ENCODE measurements at regions not wholly inside any gene's neighbourhood (a gene's known extent, or its start where the extent isn't known, plus 50 kb on each side); places are given as distances from the start of the nearest gene placed in this dataset.

GRCh38 chr4:11507920-11508319 lies 79.2 kb upstream of the HS3ST1 start:
- ChIA-PET CTCF (no interaction called here), POLR2A (no interaction called here)
- peaks cover 8% of the 10 kb centered on the region for H3K27me3 Mint-ChIP-seq
- no peaks in the 10 kb centered on the region for H3K27me3 ChIP-seq (replicated peaks in 1 of 4; ENCODE audit: control extremely low read depth in 1 of 4, control insufficient read depth in 3 of 4, insufficient read depth in 4 of 4, low read length in 3 of 4)
- intact Hi-C loops (cut with micrococcal nuclease) = no loop called here
- no peaks in the 10 kb centered on the region for H3K36me3 ChIP-seq (replicated peaks in 1 of 2; ENCODE audit: control extremely low read depth in 1 of 2, control insufficient read depth in 1 of 2, extremely low read depth in 1 of 2, insufficient read depth in 2 of 2, low read length in 1 of 2)
- no peak overlapping the region for H3K27ac ChIP-seq (ENCODE audit: low read length in 2 of 2)
- no peaks in the 10 kb centered on the region for H4K20me1 ChIP-seq (ENCODE audit: control insufficient read depth, insufficient read depth, low read length, poor library complexity, severe bottlenecking)
- no peak overlapping the region for H2AFZ ChIP-seq (ENCODE audit: insufficient read depth, low read depth, low read length, poor library complexity, severe bottlenecking)
- peaks cover 0 to 4% of the 10 kb centered on the region in 2 donors for H3K4me1 ChIP-seq (ENCODE audit: control insufficient read depth in 2 of 2, insufficient read depth in 2 of 2, low read length in 2 of 2)
- no peak overlapping the region for H3K4me2 ChIP-seq (replicated peaks; ENCODE audit: low read depth, low read length, poor library complexity, severe bottlenecking)
- no peaks in the 10 kb centered on the region for H3K79me2 ChIP-seq (ENCODE audit: control insufficient read depth, insufficient read depth, low read length)
- WGBS (ENCODE audit: insufficient coverage) = 67% methylated on average over 1 of the region's 3 CpGs
- TF ChIP-seq EZH2 (IDR thresholded peaks at IDR 0.05; ENCODE audit: borderline replicate concordance, insufficient read depth, low read depth, low read length, poor library complexity, severe bottlenecking) (no peak), CTCF (IDR thresholded peaks at IDR 0.05) (no peak)
- H3K27ac Mint-ChIP-seq = no peak overlapping the region
- H3K4me1 Mint-ChIP-seq = peaks cover 12% of the 10 kb centered on the region
- H3K4me3 ChIP-seq (ENCODE audit: control extremely low read depth in 1 of 5, extremely low read depth in 1 of 5, insufficient read depth in 1 of 5, low read depth in 2 of 5, low read length in 4 of 5) = no peak overlapping the region
- no peak for DNase-seq
- H3K9ac ChIP-seq (ENCODE audit: low read length) = no peak overlapping the region
- H3K9me3 ChIP-seq (ENCODE audit: control extremely low read depth in 1 of 3, control insufficient read depth in 2 of 3, insufficient read depth in 1 of 3, low read length in 2 of 3) = no peaks in the 10 kb centered on the region
- ATAC-seq (ENCODE audit: low read depth) = no peak
- H3K4me3 Mint-ChIP-seq = no peak overlapping the region
- H3K9me3 Mint-ChIP-seq (ENCODE audit: insufficient read depth) = peaks cover 2% of the 10 kb centered on the region

- no peak overlapping the region for H3K9ac ChIP-seq (ENCODE audit: low read length)
- intact Hi-C loops (cut with micrococcal nuclease) = no loop called here
- no peaks in the 10 kb centered on the region for H3K27me3 Mint-ChIP-seq
- peaks cover 12% of the 10 kb centered on the region for H3K4me1 Mint-ChIP-seq
- DNase-seq (no peak), ATAC-seq (ENCODE audit: low read depth) (no peak)
- 84% methylated on average over 4 of the region's 4 CpGs for WGBS (ENCODE audit: insufficient coverage)
- H3K36me3 ChIP-seq (replicated peaks in 1 of 2; ENCODE audit: control extremely low read depth in 1 of 2, control insufficient read depth in 1 of 2, extremely low read depth in 1 of 2, insufficient read depth in 2 of 2, low read length in 1 of 2) = no peaks in the 10 kb centered on the region
- no peaks in the 10 kb centered on the region for H3K27me3 ChIP-seq (replicated peaks in 1 of 4; ENCODE audit: control extremely low read depth in 1 of 4, control insufficient read depth in 3 of 4, insufficient read depth in 4 of 4, low read length in 3 of 4)
- H3K9me3 ChIP-seq (ENCODE audit: control extremely low read depth in 1 of 3, control insufficient read depth in 2 of 3, insufficient read depth in 1 of 3, low read length in 2 of 3) = no peaks in the 10 kb centered on the region
- H4K20me1 ChIP-seq (ENCODE audit: control insufficient read depth, insufficient read depth, low read length, poor library complexity, severe bottlenecking) = no peaks in the 10 kb centered on the region
- no peak overlapping the region for H3K27ac Mint-ChIP-seq
- H3K4me2 ChIP-seq (replicated peaks; ENCODE audit: low read depth, low read length, poor library complexity, severe bottlenecking) = no peak overlapping the region
- H3K9me3 Mint-ChIP-seq (ENCODE audit: insufficient read depth) = peaks cover 2% of the 10 kb centered on the region
- TF ChIP-seq CTCF (IDR thresholded peaks at IDR 0.05) (no peak), EZH2 (IDR thresholded peaks at IDR 0.05; ENCODE audit: borderline replicate concordance, insufficient read depth, low read depth, low read length, poor library complexity, severe bottlenecking) (no peak)
- ChIA-PET CTCF (interaction anchor here (1.3 kb wide), 1 partner anchor 77 kb away, joined by 3 read pairs; no protein-coding TSS in a partner anchor), POLR2A (no interaction called here)
- no peak overlapping the region for H3K4me3 ChIP-seq (ENCODE audit: control extremely low read depth in 1 of 5, extremely low read depth in 1 of 5, insufficient read depth in 1 of 5, low read depth in 2 of 5, low read length in 4 of 5)
- H3K79me2 ChIP-seq (ENCODE audit: control insufficient read depth, insufficient read depth, low read length) = no peaks in the 10 kb centered on the region
- H3K4me3 Mint-ChIP-seq = no peak overlapping the region
- no peak overlapping the region for H2AFZ ChIP-seq (ENCODE audit: insufficient read depth, low read depth, low read length, poor library complexity, severe bottlenecking)
- no peak overlapping the region for H3K27ac ChIP-seq (ENCODE audit: low read length in 2 of 2)
- H3K4me1 ChIP-seq (ENCODE audit: control insufficient read depth in 2 of 2, insufficient read depth in 2 of 2, low read length in 2 of 2) = peaks cover 0 to 4% of the 10 kb centered on the region in 2 donors
Observed at GRCh38 chr4:11506194-11506593, 77.5 kb upstream of the HS3ST1 start.

Measured in B cell (primary cell).